HCEC 1CT (cell line): ENCODE measurements at regions not wholly inside any gene's neighbourhood (a gene's known extent, or its start where the extent isn't known, plus 50 kb on each side); places are given as distances from the start of the nearest gene placed in this dataset.
"Not testable (repeated sequence)": the region's sequence is repeated elsewhere in the genome, so short reads cannot be mapped to it uniquely, and the experiment has no call there.

Experiments
- DNase-seq: peaks from one replicate; pipeline ENCODE4 v3.0.0-alpha.2; 2017

GRCh38 chr14:85159726-85160125 is 370.2 kb upstream of the FLRT2 start:
- DNase-seq: no peak

GRCh38 chr14:85165094-85165493 is 364.9 kb upstream of the FLRT2 start:
- no peak for DNase-seq

GRCh38 chr14:85169381-85169780 is 360.6 kb upstream of the FLRT2 start:
- DNase-seq: no peak

- DNase-seq: no peak
Observed at GRCh38 chr14:85172290-85172689, 357.7 kb upstream of the FLRT2 start.

- no peak for DNase-seq
Observed at GRCh38 chr14:85172889-85173477, 357.0 kb upstream of the FLRT2 start.

GRCh38 chr14:85175556-85175955 is 354.4 kb upstream of the FLRT2 start:
- peak; percentile 51 for DNase-seq

GRCh38 chr14:85178864-85179263 is 351.1 kb upstream of the FLRT2 start:
- no peak for DNase-seq

GRCh38 chr14:85180876-85181275 is 349.1 kb upstream of the FLRT2 start:
- DNase-seq: no peak

- no peak for DNase-seq
Observed at GRCh38 chr14:85182282-85182681, 347.7 kb upstream of the FLRT2 start.

- no peak for DNase-seq
Observed at GRCh38 chr14:85186082-85186481, 343.9 kb upstream of the FLRT2 start.

- peak; percentile 23 for DNase-seq
Observed at GRCh38 chr14:85187521-85187920, 342.4 kb upstream of the FLRT2 start.

- no peak for DNase-seq
Observed at GRCh38 chr14:85188836-85189235, 341.1 kb upstream of the FLRT2 start.

- not testable (repeated sequence) for DNase-seq
Observed at GRCh38 chr14:85189253-85189652, 340.7 kb upstream of the FLRT2 start.

- no peak for DNase-seq
Observed at GRCh38 chr14:85190251-85190650, 339.7 kb upstream of the FLRT2 start.

- DNase-seq: no peak
Observed at GRCh38 chr14:85191986-85192385, 338.0 kb upstream of the FLRT2 start.

- DNase-seq: peak; percentile 11
Observed at GRCh38 chr14:85195872-85196477, 334.0 kb upstream of the FLRT2 start.

GRCh38 chr14:85198001-85198400 is 331.9 kb upstream of the FLRT2 start:
- DNase-seq: no peak

GRCh38 chr14:85205875-85206274 is 324.1 kb upstream of the FLRT2 start:
- DNase-seq: no peak

- DNase-seq: peak; percentile 66
Observed at GRCh38 chr14:85214471-85214870, 315.5 kb upstream of the FLRT2 start.

- peak; percentile 41 for DNase-seq
Observed at GRCh38 chr14:85217412-85217811, 312.5 kb upstream of the FLRT2 start.

- DNase-seq: no peak
Observed at GRCh38 chr14:85218982-85219381, 311.0 kb upstream of the FLRT2 start.

- DNase-seq: no peak
Observed at GRCh38 chr14:85221832-85222231, 308.1 kb upstream of the FLRT2 start.

GRCh38 chr14:85222341-85222740 is 307.6 kb upstream of the FLRT2 start:
- DNase-seq: no peak

GRCh38 chr14:85223667-85224066 is 306.3 kb upstream of the FLRT2 start:
- no peak for DNase-seq

GRCh38 chr14:85224241-85224640 is 305.7 kb upstream of the FLRT2 start:
- DNase-seq: no peak
